Keratinocyte (primary cell): ENCODE measurements at regions not wholly inside any gene's neighbourhood (a gene's known extent, or its start where the extent isn't known, plus 50 kb on each side); places are given as distances from the start of the nearest gene placed in this dataset.

Experiments used
- DNase-seq: peaks from one replicate; pipeline ENCODE4 v3.0.0-alpha.2; 2011; ENCODE audit warnings: low read depth, missing footprints, low spot score
- FAIRE-seq: peaks from 2 replicates; lab custom pipeline; 2011; peaks lifted over from hg19 to GRCh38; lab: Jason Lieb, UNC
- H2AFZ ChIP-seq: 2 replicates; pipeline ENCODE4 v1.6.0; 2012; ENCODE audit warnings: low read length, control low read depth, inconsistent platforms; ENCODE audit not compliant: control insufficient read depth
- H3K27ac ChIP-seq: 2 replicates; pipeline ENCODE4 v1.5.1; 2011; ENCODE audit warnings: low read length; ENCODE audit not compliant: control insufficient read depth, insufficient read depth
- H3K27me3 ChIP-seq: 3 replicates; pipeline ENCODE4 v1.6.0; 2011; ENCODE audit warnings: low read length; ENCODE audit not compliant: control insufficient read depth, insufficient read depth; ENCODE audit errors: extremely low read depth
- H3K36me3 ChIP-seq, 2 experiments: 2 replicates in 1 of 2; 3 replicates in 1 of 2; pipeline ENCODE4 v1.5.1; 2011; ENCODE audit warnings: low read length in 2 of 2, mild to moderate bottlenecking in 1 of 2; ENCODE audit not compliant: control insufficient read depth in 2 of 2, insufficient read depth in 2 of 2; ENCODE audit errors: extremely low read depth in 1 of 2
- H3K4me1 ChIP-seq: 3 replicates; pipeline ENCODE4 v1.5.1; 2011; ENCODE audit warnings: low read length; ENCODE audit not compliant: control insufficient read depth, insufficient read depth; ENCODE audit errors: extremely low read depth
- H3K4me2 ChIP-seq: 3 replicates; pipeline ENCODE4 v1.6.0; 2011; ENCODE audit warnings: low read depth, low read length; ENCODE audit not compliant: control insufficient read depth, insufficient read depth; ENCODE audit errors: extremely low read depth
- H3K4me3 ChIP-seq, 3 experiments: fragments of 200-600 bp in 1 of 3; sonication (generic) in 1 of 3; 2 replicates in 2 of 3; 3 replicates in 1 of 3; pipeline ENCODE4 v1.5.1; 2011 to 2016; ENCODE audit warnings: low read length in 3 of 3, mild to moderate bottlenecking in 3 of 3, control low read depth in 2 of 3, inconsistent platforms in 1 of 3, low read depth in 1 of 3, mixed read lengths in 1 of 3, mixed run types in 1 of 3, moderate library complexity in 1 of 3; ENCODE audit not compliant: control insufficient read depth in 2 of 3, insufficient read depth in 2 of 3; ENCODE audit errors: extremely low read depth in 1 of 3
- H3K79me2 ChIP-seq: 2 replicates; pipeline ENCODE4 v1.6.0; 2012; ENCODE audit warnings: low read length; ENCODE audit not compliant: control insufficient read depth, insufficient read depth
- H3K9ac ChIP-seq: 3 replicates; pipeline ENCODE4 v1.6.0; 2011; ENCODE audit warnings: low read length; ENCODE audit not compliant: control insufficient read depth, insufficient read depth; ENCODE audit errors: extremely low read depth
- H3K9me1 ChIP-seq: 3 replicates; pipeline ENCODE4 v1.6.0; 2011; ENCODE audit warnings: low read length; ENCODE audit not compliant: control insufficient read depth, insufficient read depth; ENCODE audit errors: extremely low read depth
- H3K9me3 ChIP-seq: 2 replicates; pipeline ENCODE4 v1.5.1; 2012; ENCODE audit warnings: low read depth, low read length; ENCODE audit not compliant: control insufficient read depth
- H4K20me1 ChIP-seq: 3 replicates; pipeline ENCODE4 v1.6.0; 2011; ENCODE audit warnings: low read length; ENCODE audit not compliant: control insufficient read depth, insufficient read depth; ENCODE audit errors: extremely low read depth
- EZH2 ChIP-seq: IDR thresholded peaks from one replicate; pipeline ENCODE4 v1.6.1; 2012; ENCODE audit warnings: inconsistent platforms, mild to moderate bottlenecking, low read length, moderate library complexity
- dilution Hi-C: fragments of 300-500 bp; cut with MboI; formaldehyde crosslinking; loops from one replicate; pipeline ENCODE4 v1.7.0; 2020; ENCODE audit warnings: low sequenced_read_pairs; ENCODE audit not compliant: extremely low pct_ligation_motif_present
- TF ChIP-seq, protein P1 (sequence below), 3 experiments: IDR thresholded peaks in 1 of 3; conservative IDR thresholded peaks in 1 of 3; optimal IDR thresholded peaks in 1 of 3; 2 replicates in 2 of 3; 3 replicates in 1 of 3; pipeline versions ENCODE3 to v1.5.1; 2011; ENCODE audit warnings: low read length in 3 of 3, mild to moderate bottlenecking in 3 of 3, moderate library complexity in 2 of 3, control low read depth in 1 of 3, inconsistent platforms in 1 of 3; ENCODE audit not compliant: insufficient read depth in 2 of 3; ENCODE audit errors: extremely low read depth in 1 of 3

DNA sequence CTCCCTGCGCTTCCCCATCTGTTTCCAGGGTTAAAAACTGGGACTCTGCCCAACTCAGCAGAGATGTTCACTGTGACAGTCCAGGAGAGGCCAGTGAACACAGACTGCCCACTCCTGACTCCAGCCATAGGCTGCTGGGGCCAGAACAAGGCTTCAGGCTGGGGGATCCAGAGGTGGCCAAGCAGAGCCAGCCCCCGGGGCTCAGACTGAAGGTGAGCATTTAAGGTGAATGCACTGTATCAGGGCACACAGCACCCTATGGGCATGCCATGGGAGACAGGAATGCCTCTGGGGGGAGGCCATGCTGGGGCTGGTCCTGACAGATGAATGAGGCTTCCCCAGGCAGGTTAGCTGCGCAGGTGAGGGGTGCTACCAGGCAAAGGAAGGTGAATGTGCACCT is 96.4 kb downstream of the TUBA3C start:
- dilution Hi-C loops = no loop called here

DNA sequence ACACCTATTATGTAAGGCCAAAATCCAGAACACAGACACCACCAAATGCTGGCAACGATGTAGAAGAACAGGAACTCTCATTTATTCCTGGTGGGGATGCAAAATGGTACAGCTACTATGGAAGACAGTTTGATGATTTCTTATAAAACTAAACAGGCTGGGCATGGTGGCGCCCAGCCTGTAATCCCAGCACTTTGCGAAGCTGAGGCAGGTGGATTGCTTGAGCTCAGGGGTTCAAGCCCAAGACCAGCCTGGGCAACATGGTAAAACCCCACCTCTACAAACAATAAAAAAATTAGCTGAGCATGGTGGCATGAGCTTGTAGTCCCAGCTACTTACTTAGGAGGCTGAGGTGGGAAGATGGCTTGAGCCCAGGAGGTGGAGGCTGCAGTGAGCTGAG is 98.3 kb downstream of the TUBA3C start:
- no peak for FAIRE-seq
- peaks cover 7% of the 10 kb centered on the region for H3K9me3 ChIP-seq
- dilution Hi-C loops = no loop called here

More for the DNA sequence above, 96.4 kb downstream of the TUBA3C start:
- Histone ChIP-seq H3K27me3 (no peaks in the 10 kb centered on the region), H3K4me3 (no peak overlapping the region), H3K27ac (no peak overlapping the region), H3K9ac (no peak overlapping the region), H3K79me2 (no peaks in the 10 kb centered on the region), H3K36me3 (no peaks in the 10 kb centered on the region), H4K20me1 (no peaks in the 10 kb centered on the region), H3K4me1 (no peaks in the 10 kb centered on the region), H3K9me3 (peaks cover 15% of the 10 kb centered on the region), H3K9me1 (no peaks in the 10 kb centered on the region), H2AFZ (no peak overlapping the region), H3K4me2 (no peak overlapping the region)
- FAIRE-seq = no peak
- no peak for DNase-seq
- no peak for TF ChIP-seq EZH2
- TF ChIP-seq, protein P1, sequence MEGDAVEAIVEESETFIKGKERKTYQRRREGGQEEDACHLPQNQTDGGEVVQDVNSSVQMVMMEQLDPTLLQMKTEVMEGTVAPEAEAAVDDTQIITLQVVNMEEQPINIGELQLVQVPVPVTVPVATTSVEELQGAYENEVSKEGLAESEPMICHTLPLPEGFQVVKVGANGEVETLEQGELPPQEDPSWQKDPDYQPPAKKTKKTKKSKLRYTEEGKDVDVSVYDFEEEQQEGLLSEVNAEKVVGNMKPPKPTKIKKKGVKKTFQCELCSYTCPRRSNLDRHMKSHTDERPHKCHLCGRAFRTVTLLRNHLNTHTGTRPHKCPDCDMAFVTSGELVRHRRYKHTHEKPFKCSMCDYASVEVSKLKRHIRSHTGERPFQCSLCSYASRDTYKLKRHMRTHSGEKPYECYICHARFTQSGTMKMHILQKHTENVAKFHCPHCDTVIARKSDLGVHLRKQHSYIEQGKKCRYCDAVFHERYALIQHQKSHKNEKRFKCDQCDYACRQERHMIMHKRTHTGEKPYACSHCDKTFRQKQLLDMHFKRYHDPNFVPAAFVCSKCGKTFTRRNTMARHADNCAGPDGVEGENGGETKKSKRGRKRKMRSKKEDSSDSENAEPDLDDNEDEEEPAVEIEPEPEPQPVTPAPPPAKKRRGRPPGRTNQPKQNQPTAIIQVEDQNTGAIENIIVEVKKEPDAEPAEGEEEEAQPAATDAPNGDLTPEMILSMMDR (optimal IDR thresholded peaks at IDR 0.05 in 1 of 3, IDR thresholded peaks at IDR 0.05 in 1 of 3, conservative IDR thresholded peaks at IDR 0.05 in 1 of 3; ENCODE audit: extremely low read depth in 1 of 3, insufficient read depth in 2 of 3, low read length in 3 of 3) = no peak

More for the DNA sequence above, 98.3 kb downstream of the TUBA3C start:
- Histone ChIP-seq H3K4me1 (no peaks in the 10 kb centered on the region), H4K20me1 (no peaks in the 10 kb centered on the region), H3K79me2 (no peaks in the 10 kb centered on the region), H2AFZ (no peak overlapping the region), H3K4me3 (no peak overlapping the region), H3K27me3 (no peaks in the 10 kb centered on the region), H3K9ac (no peak overlapping the region), H3K4me2 (no peak overlapping the region), H3K9me1 (no peaks in the 10 kb centered on the region), H3K36me3 (no peaks in the 10 kb centered on the region), H3K27ac (no peak overlapping the region)
- no peak for DNase-seq
- TF ChIP-seq EZH2 = no peak
- TF ChIP-seq, protein P1 (optimal IDR thresholded peaks at IDR 0.05 in 1 of 3, IDR thresholded peaks at IDR 0.05 in 1 of 3, conservative IDR thresholded peaks at IDR 0.05 in 1 of 3; ENCODE audit: extremely low read depth in 1 of 3, insufficient read depth in 2 of 3, low read length in 3 of 3) = no peak
